ENCODE measurements at regions not wholly inside any gene's neighbourhood (a gene's known extent, or its start where the extent isn't known, plus 50 kb on each side); places are given as distances from the start of the nearest gene placed in this dataset.

DNA sequence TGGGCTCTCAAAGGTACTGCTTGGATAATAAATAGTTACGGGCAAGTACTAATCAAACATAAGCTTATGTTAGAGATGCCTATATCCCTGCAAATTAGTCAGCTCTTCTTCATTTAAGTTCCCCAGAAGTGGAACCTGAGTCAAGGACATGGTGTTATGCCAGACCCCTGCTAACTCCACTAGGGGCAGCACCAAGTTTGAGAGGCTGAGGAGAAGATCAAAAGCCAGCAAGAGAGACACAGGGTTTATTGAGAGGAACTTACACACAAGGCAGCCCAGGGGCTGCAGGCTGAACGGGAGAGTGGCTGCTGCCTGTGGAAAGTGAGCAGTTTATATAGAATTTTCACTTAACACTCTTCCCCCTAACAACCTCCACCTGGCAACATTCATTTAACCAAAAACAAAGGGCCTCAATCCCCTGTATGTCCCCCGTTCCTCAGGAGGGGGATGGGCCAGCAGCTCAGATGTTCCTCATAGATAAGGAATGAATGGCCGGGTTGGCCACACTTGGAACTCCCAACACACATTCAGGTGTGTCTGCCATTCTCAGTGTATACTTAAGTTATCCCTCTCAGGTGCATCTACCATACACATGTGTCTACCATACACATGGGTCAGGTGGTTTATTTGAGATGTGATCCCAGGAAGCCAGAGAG is 62.6 kb upstream of the GHITM start:
- Histone ChIP-seq H3K4me3 (ENCODE audit: insufficient read depth, low read depth, low read length) (no peak overlapping the region), H3K27ac (ENCODE audit: low read depth, low read length) (peak overlapping the region; percentile 52), H2AFZ (ENCODE audit: low read depth, low read length) (peak overlapping the region; percentile 57), H3K9me3 (ENCODE audit: insufficient read depth, low read depth, low read length) (no peaks in the 10 kb centered on the region), H3K79me2 (ENCODE audit: insufficient read depth, low read length) (no peaks in the 10 kb centered on the region), H3K27me3 (ENCODE audit: insufficient read depth, low read length) (no peaks in the 10 kb centered on the region), H4K20me1 (ENCODE audit: insufficient read depth, low read length) (no peaks in the 10 kb centered on the region), H3K4me2 (ENCODE audit: low read length) (peak overlapping the region; percentile 68), H3K36me3 (ENCODE audit: insufficient read depth, low read length) (no peaks in the 10 kb centered on the region), H3K4me1 (ENCODE audit: insufficient read depth, low read length) (peaks cover 13% of the 10 kb centered on the region), H3K9ac (ENCODE audit: low read length) (peak overlapping the region; percentile 54)
- H3K27me3 Mint-ChIP-seq (ENCODE audit: low read depth, unreplicated experiment): peaks cover 2% of the 10 kb centered on the region
- H3K9me3 Mint-ChIP-seq (ENCODE audit: unreplicated experiment): no peaks in the 10 kb centered on the region
- peaks cover 25% of the 10 kb centered on the region for H3K4me1 Mint-ChIP-seq (ENCODE audit: low read depth, unreplicated experiment)
- TF ChIP-seq, protein P1, sequence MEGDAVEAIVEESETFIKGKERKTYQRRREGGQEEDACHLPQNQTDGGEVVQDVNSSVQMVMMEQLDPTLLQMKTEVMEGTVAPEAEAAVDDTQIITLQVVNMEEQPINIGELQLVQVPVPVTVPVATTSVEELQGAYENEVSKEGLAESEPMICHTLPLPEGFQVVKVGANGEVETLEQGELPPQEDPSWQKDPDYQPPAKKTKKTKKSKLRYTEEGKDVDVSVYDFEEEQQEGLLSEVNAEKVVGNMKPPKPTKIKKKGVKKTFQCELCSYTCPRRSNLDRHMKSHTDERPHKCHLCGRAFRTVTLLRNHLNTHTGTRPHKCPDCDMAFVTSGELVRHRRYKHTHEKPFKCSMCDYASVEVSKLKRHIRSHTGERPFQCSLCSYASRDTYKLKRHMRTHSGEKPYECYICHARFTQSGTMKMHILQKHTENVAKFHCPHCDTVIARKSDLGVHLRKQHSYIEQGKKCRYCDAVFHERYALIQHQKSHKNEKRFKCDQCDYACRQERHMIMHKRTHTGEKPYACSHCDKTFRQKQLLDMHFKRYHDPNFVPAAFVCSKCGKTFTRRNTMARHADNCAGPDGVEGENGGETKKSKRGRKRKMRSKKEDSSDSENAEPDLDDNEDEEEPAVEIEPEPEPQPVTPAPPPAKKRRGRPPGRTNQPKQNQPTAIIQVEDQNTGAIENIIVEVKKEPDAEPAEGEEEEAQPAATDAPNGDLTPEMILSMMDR (IDR thresholded peaks at IDR 0.05; ENCODE audit: insufficient read depth, low read depth, low read length): peak; percentile 43
- no peak for TF ChIP-seq EZH2 (IDR thresholded peaks at IDR 0.05; ENCODE audit: insufficient read depth, low read length)
- peak; percentile 25 for DNase-seq (ENCODE audit: low read depth)
- H3K36me3 Mint-ChIP-seq (ENCODE audit: low read depth, unreplicated experiment): no peaks in the 10 kb centered on the region
- FAIRE-seq: peak; percentile 17
- peak overlapping the region; percentile 85 for H3K27ac Mint-ChIP-seq (ENCODE audit: unreplicated experiment)
- H3K4me3 Mint-ChIP-seq (ENCODE audit: unreplicated experiment): no peak overlapping the region

DNA sequence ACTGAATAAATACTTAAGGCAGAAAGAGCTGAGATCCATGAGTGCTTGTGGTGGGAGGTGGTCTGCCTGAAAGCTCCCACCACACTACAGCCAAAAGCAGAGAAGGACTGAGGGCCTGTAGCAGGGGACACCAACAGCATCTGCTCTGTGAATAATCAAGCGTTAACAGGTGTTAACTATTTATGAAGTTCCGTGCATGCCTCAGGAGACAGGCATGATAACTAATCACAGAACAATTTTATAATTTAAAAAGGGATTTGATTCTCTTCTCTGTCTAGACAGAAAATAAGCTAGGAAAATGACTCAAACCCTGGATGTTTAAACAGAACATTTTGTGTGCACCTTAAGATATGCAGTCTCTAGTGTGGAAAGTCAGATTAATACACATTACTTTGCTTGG is 61.5 kb upstream of the GHITM start:
- Histone ChIP-seq H3K27ac (ENCODE audit: low read depth, low read length) (no peak overlapping the region), H3K4me1 (ENCODE audit: insufficient read depth, low read length) (peaks cover 13% of the 10 kb centered on the region), H3K9me3 (ENCODE audit: insufficient read depth, low read depth, low read length) (no peaks in the 10 kb centered on the region), H3K4me3 (ENCODE audit: insufficient read depth, low read depth, low read length) (no peak overlapping the region), H2AFZ (ENCODE audit: low read depth, low read length) (no peak overlapping the region), H3K27me3 (ENCODE audit: insufficient read depth, low read length) (no peaks in the 10 kb centered on the region), H4K20me1 (ENCODE audit: insufficient read depth, low read length) (no peaks in the 10 kb centered on the region), H3K9ac (ENCODE audit: low read length) (no peak overlapping the region), H3K4me2 (ENCODE audit: low read length) (no peak overlapping the region), H3K36me3 (ENCODE audit: insufficient read depth, low read length) (no peaks in the 10 kb centered on the region), H3K79me2 (ENCODE audit: insufficient read depth, low read length) (no peaks in the 10 kb centered on the region)
- no peak for TF ChIP-seq EZH2 (IDR thresholded peaks at IDR 0.05; ENCODE audit: insufficient read depth, low read length)
- TF ChIP-seq, protein P1 (IDR thresholded peaks at IDR 0.05; ENCODE audit: insufficient read depth, low read depth, low read length): no peak
- peaks cover 25% of the 10 kb centered on the region for H3K4me1 Mint-ChIP-seq (ENCODE audit: low read depth, unreplicated experiment)
- H3K4me3 Mint-ChIP-seq (ENCODE audit: unreplicated experiment): no peak overlapping the region
- FAIRE-seq: no peak
- no peaks in the 10 kb centered on the region for H3K36me3 Mint-ChIP-seq (ENCODE audit: low read depth, unreplicated experiment)
- H3K27ac Mint-ChIP-seq (ENCODE audit: unreplicated experiment): peak overlapping the region; percentile 47
- DNase-seq (ENCODE audit: low read depth): no peak
- H3K27me3 Mint-ChIP-seq (ENCODE audit: low read depth, unreplicated experiment): peaks cover 2% of the 10 kb centered on the region
- H3K9me3 Mint-ChIP-seq (ENCODE audit: unreplicated experiment): no peaks in the 10 kb centered on the region

DNA sequence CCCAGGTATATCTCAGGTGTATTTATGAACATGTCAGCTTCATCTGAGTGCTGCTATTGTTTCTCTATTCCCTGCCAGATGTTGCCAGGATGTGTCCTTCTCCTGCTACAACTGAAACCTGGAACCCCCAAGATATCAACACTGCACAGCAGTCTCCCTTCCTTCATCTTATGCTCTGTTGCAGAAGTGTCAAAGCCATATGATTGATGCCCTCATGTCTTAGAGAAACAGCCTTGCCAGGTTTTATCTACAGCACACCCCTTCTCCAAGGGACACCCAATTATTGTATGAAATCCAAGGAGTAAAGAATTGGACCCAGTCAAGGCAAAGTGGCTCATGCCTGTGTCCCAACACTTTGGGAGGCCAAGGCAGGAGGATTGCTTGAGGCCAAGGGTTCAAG is 60.5 kb upstream of the GHITM start:
- DNase-seq (ENCODE audit: low read depth) (no peak), FAIRE-seq (no peak)
- Mint-ChIP-seq H3K4me1 (ENCODE audit: low read depth, unreplicated experiment) (peaks cover 25% of the 10 kb centered on the region), H3K9me3 (ENCODE audit: unreplicated experiment) (no peaks in the 10 kb centered on the region), H3K27ac (ENCODE audit: unreplicated experiment) (no peak overlapping the region), H3K36me3 (ENCODE audit: low read depth, unreplicated experiment) (no peaks in the 10 kb centered on the region), H3K4me3 (ENCODE audit: unreplicated experiment) (no peak overlapping the region), H3K27me3 (ENCODE audit: low read depth, unreplicated experiment) (peaks cover 2% of the 10 kb centered on the region)
- H2AFZ ChIP-seq (ENCODE audit: low read depth, low read length): no peak overlapping the region
- H3K27ac ChIP-seq (ENCODE audit: low read depth, low read length): no peak overlapping the region
- H3K4me1 ChIP-seq (ENCODE audit: insufficient read depth, low read length): peaks cover 13% of the 10 kb centered on the region
- H3K27me3 ChIP-seq (ENCODE audit: insufficient read depth, low read length): no peaks in the 10 kb centered on the region
- no peaks in the 10 kb centered on the region for H3K36me3 ChIP-seq (ENCODE audit: insufficient read depth, low read length)
- H3K4me3 ChIP-seq (ENCODE audit: insufficient read depth, low read depth, low read length): no peak overlapping the region
- no peak overlapping the region for H3K4me2 ChIP-seq (ENCODE audit: low read length)
- no peak for TF ChIP-seq EZH2 (IDR thresholded peaks at IDR 0.05; ENCODE audit: insufficient read depth, low read length)
- TF ChIP-seq, protein P1 (IDR thresholded peaks at IDR 0.05; ENCODE audit: insufficient read depth, low read depth, low read length): no peak
- H3K9ac ChIP-seq (ENCODE audit: low read length): no peak overlapping the region
- H4K20me1 ChIP-seq (ENCODE audit: insufficient read depth, low read length): no peaks in the 10 kb centered on the region
- H3K9me3 ChIP-seq (ENCODE audit: insufficient read depth, low read depth, low read length): no peaks in the 10 kb centered on the region
- H3K79me2 ChIP-seq (ENCODE audit: insufficient read depth, low read length): no peaks in the 10 kb centered on the region
